ENCODE measurements at regions not wholly inside any gene's neighbourhood (a gene's known extent, or its start where the extent isn't known, plus 50 kb on each side); places are given as distances from the start of the nearest gene placed in this dataset.
"Not testable (repeated sequence)": the region's sequence is repeated elsewhere in the genome, so short reads cannot be mapped to it uniquely, and the experiment has no call there.

- TF ChIP-seq CTCF (IDR thresholded peaks at IDR 0.05; ENCODE audit: insufficient read depth, low read depth, low read length); EZH2 (IDR thresholded peaks at IDR 0.05; ENCODE audit: insufficient read depth, low read length): not testable (repeated sequence)
These were observed 90.2 kb upstream of the ZNF322 start for GRCh38 chr6:26749759-26750126.

Measured in astrocyte (in vitro differentiated cells and primary cell).